IMR-90 (cell line): ENCODE measurements at regions not wholly inside any gene's neighbourhood (a gene's known extent, or its start where the extent isn't known, plus 50 kb on each side); places are given as distances from the start of the nearest gene placed in this dataset.

Source experiments
- ATAC-seq: fragments of 200-7000 bp; cut with Tn5 transposase; 2 replicates; pipeline ENCODE4 v1.9.1; 2020; ENCODE audit warnings: low read depth, mild to moderate bottlenecking, moderate library complexity
- BruUV-seq: library from RNA; stranded (reverse); fragments of 400-500 nt; replicated peaks from 2 replicates; lab custom pipeline; 2021; lab: Mats Ljungman, UMichigan
- CTCF ChIA-PET: fragments of 300-600 bp; formaldehyde crosslinking; extraction: SDS; loops from one replicate; lab custom pipeline; 2021; ENCODE audit warnings: antibody characterized with exemption; lab: Yijun Ruan, JAX
- POLR2A ChIA-PET: fragments of 300-600 bp; sonication (Branson Sonifier 250); formaldehyde crosslinking; loops from one replicate; lab custom pipeline; 2022; ENCODE audit warnings: antibody characterized with exemption; ENCODE audit not compliant: unreplicated experiment; lab: Charles Lee
- DNase-seq: peaks from one replicate; pipeline ENCODE4 v3.0.0; 2013
- H2AFZ ChIP-seq: replicated peaks from 2 replicates; pipeline ENCODE3; 2013; ENCODE audit warnings: low read length, mild to moderate bottlenecking; ENCODE audit not compliant: poor library complexity
- H2AK5ac ChIP-seq: 2 replicates; pipeline ENCODE4 v1.6.1; 2013; ENCODE audit warnings: low read depth, low read length, inconsistent platforms
- H2AK9ac ChIP-seq: replicated peaks from 2 replicates; pipeline ENCODE3; 2013; ENCODE audit warnings: mild to moderate bottlenecking, low read depth, low read length, moderate library complexity; ENCODE audit not compliant: poor library complexity
- H2BK120ac ChIP-seq: 2 replicates; pipeline ENCODE4 v1.6.1; 2013; ENCODE audit warnings: low read depth, low read length, inconsistent platforms
- H2BK15ac ChIP-seq: 3 replicates; pipeline ENCODE4 v1.6.1; 2013; ENCODE audit warnings: low read depth, low read length, inconsistent platforms
- H2BK20ac ChIP-seq: 2 replicates; pipeline ENCODE4 v1.6.1; 2013; ENCODE audit warnings: low read depth, mild to moderate bottlenecking, inconsistent platforms, low read length, moderate library complexity
- H2BK5ac ChIP-seq: 2 replicates; pipeline ENCODE4 v1.6.1; 2013; ENCODE audit warnings: mild to moderate bottlenecking, low read depth, low read length, inconsistent platforms; ENCODE audit not compliant: poor library complexity, severe bottlenecking
- H3K14ac ChIP-seq: replicated peaks from 2 replicates; pipeline ENCODE4 v1.6.1; 2013; ENCODE audit warnings: low read depth, low read length, inconsistent platforms
- H3K18ac ChIP-seq: 2 replicates; pipeline ENCODE4 v1.6.1; 2013; ENCODE audit warnings: low read depth, low read length, control low read depth
- H3K23ac ChIP-seq: 2 replicates; pipeline ENCODE4 v1.6.1; 2013; ENCODE audit warnings: low read depth, low read length, inconsistent platforms
- H3K27ac ChIP-seq: 2 replicates; pipeline ENCODE4 v1.5.1; 2013; ENCODE audit warnings: mild to moderate bottlenecking, control low read depth, low read length; ENCODE audit not compliant: insufficient read depth
- H3K27me3 ChIP-seq: 2 replicates; pipeline ENCODE4 v1.6.1; 2013; ENCODE audit warnings: low read length; ENCODE audit not compliant: control insufficient read depth, insufficient read depth
- H3K36me3 ChIP-seq: 2 replicates; pipeline ENCODE4 v1.6.1; 2013; ENCODE audit warnings: low read length, mixed read lengths; ENCODE audit not compliant: control insufficient read depth, insufficient read depth
- H3K4ac ChIP-seq: 2 replicates; pipeline ENCODE4 v1.6.1; 2013; ENCODE audit warnings: low read depth, low read length, inconsistent platforms
- H3K4me1 ChIP-seq: 2 replicates; pipeline ENCODE4 v1.6.1; 2013; ENCODE audit warnings: low read length, mixed read lengths; ENCODE audit not compliant: control insufficient read depth, insufficient read depth
- H3K4me2 ChIP-seq: 2 replicates; pipeline ENCODE4 v1.6.1; 2013; ENCODE audit warnings: low read depth, mild to moderate bottlenecking, control low read depth, low read length, moderate library complexity
- H3K4me3 ChIP-seq: 2 replicates; pipeline ENCODE4 v1.5.1; 2013; ENCODE audit warnings: low read depth, mild to moderate bottlenecking, control low read depth, low read length, moderate library complexity; ENCODE audit not compliant: insufficient read depth
- H3K56ac ChIP-seq: 2 replicates; pipeline ENCODE4 v1.6.1; 2013; ENCODE audit warnings: low read length, inconsistent platforms; ENCODE audit not compliant: insufficient read depth; ENCODE audit errors: extremely low read depth
- H3K79me1 ChIP-seq, 2 experiments: 2 replicates each; pipeline ENCODE4 v1.6.1; 2013; ENCODE audit warnings: low read length in 2 of 2, inconsistent platforms in 1 of 2, low read depth in 1 of 2
- H3K9ac ChIP-seq: 2 replicates; pipeline ENCODE4 v1.6.1; 2013; ENCODE audit warnings: low read depth, low read length, control low read depth
- H3K9me1 ChIP-seq: 2 replicates; pipeline ENCODE4 v1.6.1; 2013; ENCODE audit warnings: low read length, inconsistent platforms; ENCODE audit not compliant: insufficient read depth
- H3K9me3 ChIP-seq: 2 replicates; pipeline ENCODE4 v1.6.1; 2013; ENCODE audit warnings: low read length; ENCODE audit not compliant: control insufficient read depth, insufficient read depth
- H4K20me1 ChIP-seq: 2 replicates; pipeline ENCODE4 v1.6.1; 2013; ENCODE audit warnings: low read length, inconsistent platforms; ENCODE audit not compliant: insufficient read depth
- H4K5ac ChIP-seq: 2 replicates; pipeline ENCODE4 v1.6.1; 2013; ENCODE audit warnings: mild to moderate bottlenecking, low read depth, low read length, control low read depth
- H4K8ac ChIP-seq, 2 experiments: 2 replicates each; pipeline ENCODE4 v1.6.1; 2013; ENCODE audit warnings: low read depth in 2 of 2, low read length in 2 of 2, control low read depth in 1 of 2, inconsistent platforms in 1 of 2
- H4K91ac ChIP-seq: 2 replicates; pipeline ENCODE4 v1.6.1; 2013; ENCODE audit warnings: low read depth, low read length, inconsistent platforms; ENCODE audit not compliant: insufficient read depth
- BHLHE40 ChIP-seq: fragments of 150-350 bp; IDR thresholded peaks from 2 replicates; pipeline ENCODE4 v1.6.1; 2016; ENCODE audit warnings: mild to moderate bottlenecking, low read depth, low read length
- ELK1 ChIP-seq: fragments of 150-350 bp; IDR thresholded peaks from 2 replicates; pipeline ENCODE4 v1.6.1; 2016; ENCODE audit warnings: low read depth, mild to moderate bottlenecking, low read length, moderate library complexity, borderline replicate concordance
- MAZ ChIP-seq: IDR thresholded peaks from 2 replicates; pipeline ENCODE4 v1.6.1; 2012; ENCODE audit warnings: low read depth, mild to moderate bottlenecking, low read length, improper control_type of control experiment, moderate library complexity, borderline replicate concordance
- MXI1 ChIP-seq: IDR thresholded peaks from 2 replicates; pipeline ENCODE4 v1.6.1; 2012; ENCODE audit warnings: low read depth, mild to moderate bottlenecking, low read length, moderate library complexity, borderline replicate concordance
- POLR2A ChIP-seq: IDR thresholded peaks from 2 replicates; pipeline ENCODE4 v1.6.1; 2012; ENCODE audit warnings: mild to moderate bottlenecking, low read depth, low read length
- SMC3 ChIP-seq: fragments of 150-350 bp; IDR thresholded peaks from 2 replicates; pipeline ENCODE4 v1.6.1; 2016; ENCODE audit warnings: low read depth, mild to moderate bottlenecking, antibody characterized with exemption, low read length, moderate library complexity
- WGBS, 2 experiments: methylation state at CpG; one replicate each; pipeline versions ENCODE4 v1.1.5 to v1.1.7; 2013; ENCODE audit warnings: missing lambda C conversion rate in 2 of 2; ENCODE audit not compliant: insufficient read length in 1 of 2; ENCODE audit errors: extremely low coverage in 2 of 2; 5-methylcytosine and 5-hydroxymethylcytosine counted together
- dilution Hi-C: fragments of 300-500 bp; cut with HindIII; formaldehyde crosslinking; loops from one replicate; pipeline ENCODE4 v1.14.3; 2018; ENCODE audit warnings: low sequenced_read_pairs; ENCODE audit not compliant: unreplicated experiment
- in situ Hi-C: fragments of 300-500 bp; cut with MboI; formaldehyde crosslinking; loops from 3 replicates; pipeline ENCODE4 v1.14.3; 2019; ENCODE audit warnings: low sequenced_read_pairs, inconsistent platforms, mixed read lengths
- intact Hi-C: fragments of 100-400 bp; cut with micrococcal nuclease; formaldehyde crosslinking; loops from 2 replicates; pipeline ENCODE4 v1.10.0; 2022
- TF ChIP-seq, protein P1 (sequence below): fragments of 150-350 bp; IDR thresholded peaks from 2 replicates; pipeline ENCODE4 v1.6.1; 2017; ENCODE audit warnings: mild to moderate bottlenecking, antibody characterized with exemption, low read length, low read depth

DNA sequence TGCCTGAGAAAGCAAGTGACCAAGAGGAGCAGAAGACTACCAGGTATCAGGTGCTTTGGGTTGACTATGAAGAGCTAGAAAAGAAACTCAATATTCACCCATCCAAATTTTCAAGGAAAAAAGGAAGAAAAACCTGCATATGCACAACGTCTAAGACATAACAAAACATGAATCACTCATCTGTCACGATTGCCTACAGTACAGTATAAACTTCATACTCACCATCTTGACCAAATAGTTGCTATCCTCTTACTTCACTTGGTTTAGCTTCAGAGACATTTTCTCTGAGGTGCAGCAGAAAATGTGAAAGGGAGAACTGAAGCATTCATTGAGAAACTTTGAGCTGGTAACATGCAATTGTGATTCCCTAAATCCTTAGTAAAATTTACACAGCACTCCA is 228.6 kb upstream of the MPDZ start:
- H3K4ac ChIP-seq: no peak overlapping the region
- H3K4me1 ChIP-seq: no peaks in the 10 kb centered on the region
- no peak overlapping the region for H3K27ac ChIP-seq
- no peaks in the 10 kb centered on the region for H3K9me1 ChIP-seq
- no peak for TF ChIP-seq SMC3
- TF ChIP-seq POLR2A: no peak
- no peak for TF ChIP-seq BHLHE40
- no peak for TF ChIP-seq MAZ
- TF ChIP-seq MXI1: no peak
- TF ChIP-seq, protein P1, sequence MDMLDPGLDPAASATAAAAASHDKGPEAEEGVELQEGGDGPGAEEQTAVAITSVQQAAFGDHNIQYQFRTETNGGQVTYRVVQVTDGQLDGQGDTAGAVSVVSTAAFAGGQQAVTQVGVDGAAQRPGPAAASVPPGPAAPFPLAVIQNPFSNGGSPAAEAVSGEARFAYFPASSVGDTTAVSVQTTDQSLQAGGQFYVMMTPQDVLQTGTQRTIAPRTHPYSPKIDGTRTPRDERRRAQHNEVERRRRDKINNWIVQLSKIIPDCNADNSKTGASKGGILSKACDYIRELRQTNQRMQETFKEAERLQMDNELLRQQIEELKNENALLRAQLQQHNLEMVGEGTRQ: no peak
- TF ChIP-seq ELK1: no peak
- H3K9me3 ChIP-seq: no peaks in the 10 kb centered on the region
- dilution Hi-C loops (no loop called here), intact Hi-C loops (no loop called here), in situ Hi-C loops (no loop called here)
- no peak overlapping the region for H2BK120ac ChIP-seq
- H3K36me3 ChIP-seq: no peaks in the 10 kb centered on the region
- POLR2A ChIA-PET: no interaction called here
- no peak overlapping the region for H2BK15ac ChIP-seq
- H3K18ac ChIP-seq: no peak overlapping the region
- no CpG with 5 or more reads among the region's 2 CpGs for WGBS, 2 experiments
- no peak overlapping the region for H3K23ac ChIP-seq
- DNase-seq: no peak
- no peak for ATAC-seq
- H2BK5ac ChIP-seq: no peak overlapping the region
- BruUV-seq: no TSS peak
- H3K27me3 ChIP-seq: no peaks in the 10 kb centered on the region
- H4K5ac ChIP-seq: no peak overlapping the region
- no peaks in the 10 kb centered on the region for H4K20me1 ChIP-seq
- no peak overlapping the region for H4K91ac ChIP-seq
- H3K4me3 ChIP-seq: no peak overlapping the region
- H3K56ac ChIP-seq: no peak overlapping the region
- H3K14ac ChIP-seq: no peak overlapping the region
- CTCF ChIA-PET: no interaction called here
- H2BK20ac ChIP-seq: no peak overlapping the region
- H2AK5ac ChIP-seq: no peak overlapping the region
- no peak overlapping the region for H3K9ac ChIP-seq
- H3K79me1 ChIP-seq: no peaks in the 10 kb centered on the region
- no peak overlapping the region for H4K8ac ChIP-seq
- H3K4me2 ChIP-seq: no peak overlapping the region
- no peak overlapping the region for H2AK9ac ChIP-seq
- H2AFZ ChIP-seq: no peak overlapping the region
